ENCODE measurements at regions not wholly inside any gene's neighbourhood (a gene's known extent, or its start where the extent isn't known, plus 50 kb on each side); places are given as distances from the start of the nearest gene placed in this dataset.
A peak's percentile ranks its signal among the peaks of the same experiment; 100 is the strongest.

- no peaks in the 10 kb centered on the region for H3K36me3 ChIP-seq
- H2AFZ ChIP-seq (replicated peaks), result peak overlapping the region; percentile 77
- Mint-ChIP-seq H3K36me3 (peaks cover 6% of the 10 kb centered on the region), H3K27me3 (ENCODE audit: insufficient read depth, low read depth) (peaks cover under 1% of the 10 kb centered on the region), H3K4me3 (no peak overlapping the region), H3K4me1 (peaks cover 9% of the 10 kb centered on the region), H3K27ac (no peak overlapping the region), H3K9me3 (peaks cover 20% of the 10 kb centered on the region)
- H3K9me3 ChIP-seq (ENCODE audit: low read depth), result no peaks in the 10 kb centered on the region
- no peak overlapping the region for H3K4me3 ChIP-seq
- peaks cover 12% of the 10 kb centered on the region for H3F3A ChIP-seq (ENCODE audit: low read depth)
- H3K27me3 ChIP-seq, result no peaks in the 10 kb centered on the region
- H4K20me1 ChIP-seq (ENCODE audit: low read depth), result no peaks in the 10 kb centered on the region
- H3K79me2 ChIP-seq (ENCODE audit: low read depth), result no peaks in the 10 kb centered on the region
- TF ChIP-seq EZH2phosphoT487 (IDR thresholded peaks at IDR 0.05) (no peak), CTCF (IDR thresholded peaks at IDR 0.05) (peak; percentile 29)
- H3K9ac ChIP-seq, result no peak overlapping the region
- H3K4me2 ChIP-seq, result peak overlapping the region; percentile 39
- H3K4me1 ChIP-seq, result peaks cover 21% of the 10 kb centered on the region
- H3K27ac ChIP-seq, result no peak overlapping the region
- peak; percentile 56 for DNase-seq (ENCODE audit: low spot score)
Measured at GRCh38 chr2:129827311-129828090, 152.0 kb upstream of the RAB6C start.

GRCh38 chr2:129828792-129829191 is 150.7 kb upstream of the RAB6C start:
- Histone ChIP-seq H3K36me3 (no peaks in the 10 kb centered on the region), H3K4me2 (no peak overlapping the region), H3K4me1 (peaks cover 21% of the 10 kb centered on the region), H2AFZ (replicated peaks) (no peak overlapping the region), H4K20me1 (ENCODE audit: low read depth) (no peaks in the 10 kb centered on the region), H3K79me2 (ENCODE audit: low read depth) (no peaks in the 10 kb centered on the region), H3K27ac (no peak overlapping the region), H3K27me3 (no peaks in the 10 kb centered on the region), H3F3A (ENCODE audit: low read depth) (peaks cover 12% of the 10 kb centered on the region), H3K4me3 (no peak overlapping the region), H3K9ac (no peak overlapping the region), H3K9me3 (ENCODE audit: low read depth) (no peaks in the 10 kb centered on the region)
- peaks cover 24% of the 10 kb centered on the region for H3K9me3 Mint-ChIP-seq
- H3K27me3 Mint-ChIP-seq (ENCODE audit: insufficient read depth, low read depth), result peaks cover 2% of the 10 kb centered on the region
- peaks cover 7% of the 10 kb centered on the region for H3K36me3 Mint-ChIP-seq
- TF ChIP-seq EZH2 (IDR thresholded peaks at IDR 0.05), result no peak
- TF ChIP-seq CTCF (IDR thresholded peaks at IDR 0.05), result no peak
- no peak for TF ChIP-seq EZH2phosphoT487 (IDR thresholded peaks at IDR 0.05)
- peak; percentile 12 for DNase-seq (ENCODE audit: low spot score)
- no peak overlapping the region for H3K4me3 Mint-ChIP-seq
- H3K4me1 Mint-ChIP-seq, result peaks cover 9% of the 10 kb centered on the region
- no peak overlapping the region for H3K27ac Mint-ChIP-seq

- no peak overlapping the region for H3K27ac Mint-ChIP-seq
- H3K36me3 Mint-ChIP-seq, result peaks cover 7% of the 10 kb centered on the region
- H3K27me3 Mint-ChIP-seq (ENCODE audit: insufficient read depth, low read depth), result peaks cover 2% of the 10 kb centered on the region
- no peak for DNase-seq (ENCODE audit: low spot score)
- no peak overlapping the region for H3K4me3 ChIP-seq
- no peak overlapping the region for H3K27ac ChIP-seq
- TF ChIP-seq EZH2 (IDR thresholded peaks at IDR 0.05), result no peak
- TF ChIP-seq CTCF (IDR thresholded peaks at IDR 0.05), result no peak
- TF ChIP-seq EZH2phosphoT487 (IDR thresholded peaks at IDR 0.05), result no peak
- H3K9me3 ChIP-seq (ENCODE audit: low read depth), result no peaks in the 10 kb centered on the region
- no peaks in the 10 kb centered on the region for H3K36me3 ChIP-seq
- no peak overlapping the region for H3K4me3 Mint-ChIP-seq
- H3F3A ChIP-seq (ENCODE audit: low read depth), result peaks cover 12% of the 10 kb centered on the region
- no peak overlapping the region for H3K9ac ChIP-seq
- H3K4me1 Mint-ChIP-seq, result peaks cover 9% of the 10 kb centered on the region
- no peak overlapping the region for H2AFZ ChIP-seq (replicated peaks)
- no peaks in the 10 kb centered on the region for H3K27me3 ChIP-seq
- no peaks in the 10 kb centered on the region for H3K79me2 ChIP-seq (ENCODE audit: low read depth)
- H3K4me2 ChIP-seq, result no peak overlapping the region
- no peaks in the 10 kb centered on the region for H4K20me1 ChIP-seq (ENCODE audit: low read depth)
- peaks cover 25% of the 10 kb centered on the region for H3K9me3 Mint-ChIP-seq
- H3K4me1 ChIP-seq, result peaks cover 21% of the 10 kb centered on the region
Measured at GRCh38 chr2:129829588-129829987, 149.9 kb upstream of the RAB6C start.

All from neural progenitor cell (in vitro differentiated cells).